K562 (cell line): ENCODE measurements at regions not wholly inside any gene's neighbourhood (a gene's known extent, or its start where the extent isn't known, plus 50 kb on each side); places are given as distances from the start of the nearest gene placed in this dataset.

ENCODE experiments used
- ATAC-seq: fragments of 200-7000 bp; cut with Tn5 transposase; 3 replicates; pipeline ENCODE4 v1.9.1; 2020; ENCODE audit warnings: moderate library complexity
- BruUV-seq: library from RNA; stranded (reverse); fragments of 400-500 nt; replicated peaks from 2 replicates; lab custom pipeline; 2021; lab: Mats Ljungman, UMichigan
- CTCF ChIA-PET: fragments of 300-600 bp; formaldehyde crosslinking; extraction: SDS; loops from one replicate; lab custom pipeline; 2021; ENCODE audit warnings: low intra/inter-chr PET ratio; lab: Yijun Ruan, JAX
- POLR2A ChIA-PET: fragments of 300-600, 350-650 bp; sonication (Branson Sonifier 250); formaldehyde crosslinking; extraction: SDS; loops from one replicate; lab custom pipeline; 2021; ENCODE audit warnings: antibody characterized with exemption, inconsistent platforms; lab: Yijun Ruan, JAX
- DNase-seq, 4 experiments: peaks; one replicate each; pipeline versions ENCODE4 v3.0.0 to v3.0.0-alpha.2; 2011 to 2018; ENCODE audit warnings: low spot score in 3 of 4, mixed read lengths in 3 of 4; ENCODE audit errors: extremely low read depth in 1 of 4
- FAIRE-seq: peaks from 2 replicates; lab custom pipeline; 2011; peaks lifted over from hg19 to GRCh38; lab: Jason Lieb, UNC
- H2AFZ ChIP-seq: 2 replicates; pipeline ENCODE4 v1.6.0; 2011; ENCODE audit warnings: low read depth, low read length, control low read depth, inconsistent platforms
- H3K27ac ChIP-seq: fragments of 200-600 bp; 3 replicates; pipeline ENCODE4 v1.8.0; 2011; ENCODE audit warnings: low read depth, mild to moderate bottlenecking, control low read depth, inconsistent platforms, low read length, moderate library complexity, mixed read lengths; ENCODE audit errors: extremely low read depth
- H3K27me3 ChIP-seq, 2 experiments: fragments of 300-600 bp in 1 of 2; 2 replicates in 1 of 2; 3 replicates in 1 of 2; pipeline versions ENCODE4 v1.6.0 to v1.8.0; 2011; ENCODE audit warnings: inconsistent platforms in 2 of 2, low read length in 2 of 2, mild to moderate bottlenecking in 1 of 2, mixed read lengths in 1 of 2, moderate library complexity in 1 of 2; ENCODE audit not compliant: control insufficient read depth in 2 of 2, insufficient read depth in 2 of 2
- H3K36me3 ChIP-seq: fragments of 300-600 bp; 3 replicates; pipeline ENCODE4 v1.8.0; 2011; ENCODE audit warnings: mild to moderate bottlenecking, low read length, inconsistent platforms; ENCODE audit not compliant: control insufficient read depth, insufficient read depth
- H3K4me1 ChIP-seq, 2 experiments: fragments of 200-600 bp in 1 of 2; replicated peaks in 1 of 2; 2 replicates in 1 of 2; 3 replicates in 1 of 2; pipeline versions ENCODE4 v1.5.1 to v1.8.0; 2011; ENCODE audit warnings: inconsistent platforms in 2 of 2, low read length in 2 of 2, mild to moderate bottlenecking in 1 of 2, mixed read lengths in 1 of 2, moderate library complexity in 1 of 2; ENCODE audit not compliant: control insufficient read depth in 2 of 2, insufficient read depth in 2 of 2
- H3K4me2 ChIP-seq: 2 replicates; pipeline ENCODE4 v1.6.1; 2011; ENCODE audit warnings: low read length, control low read depth, inconsistent platforms, mixed read lengths; ENCODE audit not compliant: insufficient read depth
- H3K4me3 ChIP-seq: fragments of 200-600 bp; sonication (generic), shearing (Covaris generic); 2 replicates; pipeline ENCODE4 v1.5.1; 2016; ENCODE audit warnings: control low read depth, inconsistent platforms
- H3K79me2 ChIP-seq: fragments of 200-600 bp; 3 replicates; pipeline ENCODE4 v1.8.0; 2011; ENCODE audit warnings: low read length, inconsistent platforms; ENCODE audit not compliant: control insufficient read depth, insufficient read depth
- H3K9ac ChIP-seq, 2 experiments: 2 replicates each; pipeline versions ENCODE4 v1.6.0 to v1.6.1; 2011; ENCODE audit warnings: low read depth in 2 of 2, low read length in 2 of 2, control low read depth in 1 of 2, inconsistent platforms in 1 of 2, mild to moderate bottlenecking in 1 of 2, mixed read lengths in 1 of 2; ENCODE audit not compliant: insufficient read depth in 1 of 2
- H3K9me1 ChIP-seq: one replicate; pipeline ENCODE4 v1.6.0; 2011; ENCODE audit warnings: inconsistent platforms, mild to moderate bottlenecking, low read length, moderate library complexity; ENCODE audit not compliant: control insufficient read depth, insufficient read depth
- H3K9me3 ChIP-seq: replicated peaks from 2 replicates; pipeline ENCODE4 v1.5.1; 2011; ENCODE audit warnings: low read depth, low read length, inconsistent platforms; ENCODE audit not compliant: control insufficient read depth, insufficient read depth
- H4K20me1 ChIP-seq: replicated peaks from 2 replicates; pipeline ENCODE4 v1.6.1; 2011; ENCODE audit warnings: low read length, inconsistent platforms, mixed read lengths; ENCODE audit not compliant: control insufficient read depth, insufficient read depth
- CEBPB ChIP-seq: fragments of 450-650 bp; IDR thresholded peaks from 2 replicates; pipeline ENCODE4 v1.6.1; 2016; ENCODE audit warnings: missing genetic modification characterization, missing compliant biosample characterization
- FOXA3 ChIP-seq, 2 experiments: fragments of 450-650 bp in 1 of 2; sonication (generic) in 1 of 2; formaldehyde crosslinking; IDR thresholded peaks in 1 of 2; conservative IDR thresholded peaks in 1 of 2; 2 replicates each; pipeline versions ENCODE4 v1.4.0 to v1.8.0; 2020 to 2022; ENCODE audit warnings: mild to moderate bottlenecking in 2 of 2, missing genetic modification reagents in 1 of 2
- MAFF ChIP-seq: IDR thresholded peaks from 2 replicates; pipeline ENCODE4 v1.6.1; 2012; ENCODE audit warnings: low read length, improper control_type of control experiment
- SETDB1 ChIP-seq: IDR thresholded peaks from one replicate; pipeline ENCODE4 v1.6.1; 2012; ENCODE audit warnings: low read length, control low read depth, inconsistent platforms
- SMARCC2 ChIP-seq: fragments of 450-650 bp; IDR thresholded peaks from 2 replicates; pipeline ENCODE4 v1.6.1; 2017; ENCODE audit warnings: antibody characterized with exemption, moderate library complexity, mild to moderate bottlenecking, low read depth
- ZNF23 ChIP-seq: fragments of 250-450 bp; sonication (Bioruptor Pico); IDR thresholded peaks from 2 replicates; pipeline ENCODE4 v1.4.0; 2020; ENCODE audit warnings: mild to moderate bottlenecking
- WGBS: fragments of 100-300 bp; shearing (Covaris generic); methylation state at CpG from one replicate; pipeline ENCODE4 v1.1.6; 2016; ENCODE audit warnings: low coverage, mixed read lengths; ENCODE audit not compliant: insufficient coverage; ENCODE audit errors: missing lambda C conversion rate; 5-methylcytosine and 5-hydroxymethylcytosine counted together
- in situ Hi-C: fragments of 300-500 bp; cut with MboI; formaldehyde crosslinking; loops from 4 replicates; pipeline ENCODE4 v1.15.0; 2018; ENCODE audit warnings: inconsistent platforms, mixed read lengths
- intact Hi-C: fragments of 100-400 bp; cut with micrococcal nuclease; formaldehyde crosslinking; loops from 2 replicates; pipeline ENCODE4 v1.14.2; 2022
- TF ChIP-seq, protein P1 (sequence below): sonication (generic); IDR thresholded peaks from 2 replicates; pipeline ENCODE4 v1.6.1; 2016
- TF ChIP-seq, protein P2 (sequence below): sonication (generic); formaldehyde crosslinking; IDR thresholded peaks from 2 replicates; pipeline ENCODE4 v1.8.0; 2023; ENCODE audit warnings: mild to moderate bottlenecking, missing genetic modification reagents
- TF ChIP-seq, protein P3 (sequence below), 3 experiments: fragments of 200-800 bp in 1 of 3; fragments of 250-450 bp in 1 of 3; fragments of 450-650 bp in 1 of 3; sonication (Bioruptor Pico) in 1 of 3; sonication (Bioruptor generic) in 1 of 3; formaldehyde crosslinking in 1 of 3; IDR thresholded peaks; 2 replicates each; pipeline versions ENCODE4 v1.6.1 to v1.8.0; 2016 to 2022; ENCODE audit warnings: mild to moderate bottlenecking in 2 of 3, missing genetic modification characterization in 2 of 3, missing compliant biosample characterization in 1 of 3, moderate library complexity in 1 of 3

DNA sequence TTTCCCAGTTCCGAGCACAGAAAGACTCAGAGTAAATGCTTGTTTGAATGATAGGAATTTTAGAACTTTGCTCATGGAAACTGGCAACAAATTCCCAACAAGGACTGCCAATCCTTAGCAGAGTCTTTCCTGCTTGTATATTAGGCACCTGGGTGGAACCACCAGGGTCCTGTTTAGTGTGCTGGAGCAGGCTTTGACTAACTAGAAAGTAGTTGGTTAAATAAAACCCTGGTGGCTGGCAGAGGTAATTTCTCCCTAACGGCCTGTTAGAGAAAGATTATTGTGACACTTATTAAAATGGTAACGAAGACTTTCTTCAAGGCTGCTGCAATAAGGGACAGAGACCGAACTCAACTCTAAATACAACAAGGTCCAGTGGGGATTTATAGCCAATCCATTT lies 103.6 kb upstream of the TEX13D start:
- BruUV-seq: no TSS peak
- TF ChIP-seq, protein P1, sequence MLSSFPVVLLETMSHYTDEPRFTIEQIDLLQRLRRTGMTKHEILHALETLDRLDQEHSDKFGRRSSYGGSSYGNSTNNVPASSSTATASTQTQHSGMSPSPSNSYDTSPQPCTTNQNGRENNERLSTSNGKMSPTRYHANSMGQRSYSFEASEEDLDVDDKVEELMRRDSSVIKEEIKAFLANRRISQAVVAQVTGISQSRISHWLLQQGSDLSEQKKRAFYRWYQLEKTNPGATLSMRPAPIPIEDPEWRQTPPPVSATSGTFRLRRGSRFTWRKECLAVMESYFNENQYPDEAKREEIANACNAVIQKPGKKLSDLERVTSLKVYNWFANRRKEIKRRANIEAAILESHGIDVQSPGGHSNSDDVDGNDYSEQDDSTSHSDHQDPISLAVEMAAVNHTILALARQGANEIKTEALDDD: peak; percentile 58
- no peak for TF ChIP-seq ZNF23
- TF ChIP-seq, all 486 proteins: peak for 1
- no peaks in the 10 kb centered on the region for H3K27me3 ChIP-seq
- WGBS: 33% methylated on average over 4 of the region's 4 CpGs
- H3K9me1 ChIP-seq: no peaks in the 10 kb centered on the region
- in situ Hi-C loops (no loop called here), intact Hi-C loops (no loop called here)
- ChIA-PET POLR2A (no interaction called here), CTCF (no interaction called here)
- no peaks in the 10 kb centered on the region for H3K79me2 ChIP-seq
- no peaks in the 10 kb centered on the region for H3K9me3 ChIP-seq
- FAIRE-seq: no peak
- no peaks in the 10 kb centered on the region for H4K20me1 ChIP-seq
- H3K9ac ChIP-seq: no peak overlapping the region
- H3K36me3 ChIP-seq: no peaks in the 10 kb centered on the region
- peak overlapping the region; percentile 53; the same call in 1 of the 2 replicates for H2AFZ ChIP-seq
- ATAC-seq: peak; percentile 66; the same call in 2 of the 3 replicates
- no peak overlapping the region for H3K27ac ChIP-seq
- H3K4me3 ChIP-seq: no peak overlapping the region
- no peaks in the 10 kb centered on the region for H3K4me1 ChIP-seq
- H3K4me2 ChIP-seq: no peak overlapping the region
- no peak for DNase-seq

DNA sequence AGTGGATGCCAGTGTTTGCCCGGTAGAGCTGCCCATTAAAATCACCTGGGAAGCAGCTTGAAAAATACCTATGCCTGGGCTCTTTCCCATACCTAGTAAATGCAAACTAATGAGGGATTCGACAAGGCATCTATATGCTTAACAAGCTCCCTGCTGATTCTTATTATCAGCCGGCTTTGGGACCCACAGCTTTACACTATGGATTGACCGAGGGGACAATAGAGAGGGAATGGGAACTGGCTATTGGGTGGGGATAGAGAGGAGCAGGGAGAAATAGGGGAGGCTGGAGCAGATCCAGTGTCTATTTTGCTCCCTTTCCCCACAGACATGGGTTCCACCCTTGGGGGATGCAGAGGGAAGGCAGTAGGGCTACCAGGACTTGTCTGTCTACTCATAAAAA lies 103.1 kb upstream of the TEX13D start:
- H3K9ac ChIP-seq: no peak overlapping the region
- no peak for ATAC-seq
- H3K4me3 ChIP-seq: no peak overlapping the region
- 17% methylated on average over 3 of the region's 4 CpGs for WGBS
- no peak for DNase-seq
- ChIA-PET POLR2A (no interaction called here), CTCF (no interaction called here)
- no peaks in the 10 kb centered on the region for H3K9me1 ChIP-seq
- no peak overlapping the region for H3K4me2 ChIP-seq
- no peak overlapping the region for H2AFZ ChIP-seq
- no peaks in the 10 kb centered on the region for H4K20me1 ChIP-seq
- in situ Hi-C loops (no loop called here), intact Hi-C loops (no loop called here)
- no peak overlapping the region for H3K27ac ChIP-seq
- no peak for FAIRE-seq
- no peaks in the 10 kb centered on the region for H3K79me2 ChIP-seq
- no peaks in the 10 kb centered on the region for H3K27me3 ChIP-seq
- H3K36me3 ChIP-seq: no peaks in the 10 kb centered on the region
- no peaks in the 10 kb centered on the region for H3K9me3 ChIP-seq
- H3K4me1 ChIP-seq: no peaks in the 10 kb centered on the region
- no TSS peak for BruUV-seq
- TF ChIP-seq, protein P2, sequence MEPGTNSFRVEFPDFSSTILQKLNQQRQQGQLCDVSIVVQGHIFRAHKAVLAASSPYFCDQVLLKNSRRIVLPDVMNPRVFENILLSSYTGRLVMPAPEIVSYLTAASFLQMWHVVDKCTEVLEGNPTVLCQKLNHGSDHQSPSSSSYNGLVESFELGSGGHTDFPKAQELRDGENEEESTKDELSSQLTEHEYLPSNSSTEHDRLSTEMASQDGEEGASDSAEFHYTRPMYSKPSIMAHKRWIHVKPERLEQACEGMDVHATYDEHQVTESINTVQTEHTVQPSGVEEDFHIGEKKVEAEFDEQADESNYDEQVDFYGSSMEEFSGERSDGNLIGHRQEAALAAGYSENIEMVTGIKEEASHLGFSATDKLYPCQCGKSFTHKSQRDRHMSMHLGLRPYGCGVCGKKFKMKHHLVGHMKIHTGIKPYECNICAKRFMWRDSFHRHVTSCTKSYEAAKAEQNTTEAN (CRISPR knock-in tag): no peak
- TF ChIP-seq SMARCC2 (no peak), CEBPB (no peak), SETDB1 (no peak), FOXA3 (CRISPR knock-in tag; conservative IDR thresholded peaks at IDR 0.05 in 1 of 2, IDR thresholded peaks at IDR 0.05 in 1 of 2) (no peak), MAFF (no peak)
- TF ChIP-seq, protein P3, sequence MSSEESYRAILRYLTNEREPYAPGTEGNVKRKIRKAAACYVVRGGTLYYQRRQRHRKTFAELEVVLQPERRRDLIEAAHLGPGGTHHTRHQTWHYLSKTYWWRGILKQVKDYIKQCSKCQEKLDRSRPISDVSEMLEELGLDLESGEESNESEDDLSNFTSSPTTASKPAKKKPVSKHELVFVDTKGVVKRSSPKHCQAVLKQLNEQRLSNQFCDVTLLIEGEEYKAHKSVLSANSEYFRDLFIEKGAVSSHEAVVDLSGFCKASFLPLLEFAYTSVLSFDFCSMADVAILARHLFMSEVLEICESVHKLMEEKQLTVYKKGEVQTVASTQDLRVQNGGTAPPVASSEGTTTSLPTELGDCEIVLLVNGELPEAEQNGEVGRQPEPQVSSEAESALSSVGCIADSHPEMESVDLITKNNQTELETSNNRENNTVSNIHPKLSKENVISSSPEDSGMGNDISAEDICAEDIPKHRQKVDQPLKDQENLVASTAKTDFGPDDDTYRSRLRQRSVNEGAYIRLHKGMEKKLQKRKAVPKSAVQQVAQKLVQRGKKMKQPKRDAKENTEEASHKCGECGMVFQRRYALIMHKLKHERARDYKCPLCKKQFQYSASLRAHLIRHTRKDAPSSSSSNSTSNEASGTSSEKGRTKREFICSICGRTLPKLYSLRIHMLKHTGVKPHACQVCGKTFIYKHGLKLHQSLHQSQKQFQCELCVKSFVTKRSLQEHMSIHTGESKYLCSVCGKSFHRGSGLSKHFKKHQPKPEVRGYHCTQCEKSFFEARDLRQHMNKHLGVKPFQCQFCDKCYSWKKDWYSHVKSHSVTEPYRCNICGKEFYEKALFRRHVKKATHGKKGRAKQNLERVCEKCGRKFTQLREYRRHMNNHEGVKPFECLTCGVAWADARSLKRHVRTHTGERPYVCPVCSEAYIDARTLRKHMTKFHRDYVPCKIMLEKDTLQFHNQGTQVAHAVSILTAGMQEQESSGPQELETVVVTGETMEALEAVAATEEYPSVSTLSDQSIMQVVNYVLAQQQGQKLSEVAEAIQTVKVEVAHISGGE (CRISPR knock-in tag; IDR thresholded peaks at IDR 0.05): no peak
